ENCODE measurements at regions not wholly inside any gene's neighbourhood (a gene's known extent, or its start where the extent isn't known, plus 50 kb on each side); places are given as distances from the start of the nearest gene placed in this dataset.

DNA sequence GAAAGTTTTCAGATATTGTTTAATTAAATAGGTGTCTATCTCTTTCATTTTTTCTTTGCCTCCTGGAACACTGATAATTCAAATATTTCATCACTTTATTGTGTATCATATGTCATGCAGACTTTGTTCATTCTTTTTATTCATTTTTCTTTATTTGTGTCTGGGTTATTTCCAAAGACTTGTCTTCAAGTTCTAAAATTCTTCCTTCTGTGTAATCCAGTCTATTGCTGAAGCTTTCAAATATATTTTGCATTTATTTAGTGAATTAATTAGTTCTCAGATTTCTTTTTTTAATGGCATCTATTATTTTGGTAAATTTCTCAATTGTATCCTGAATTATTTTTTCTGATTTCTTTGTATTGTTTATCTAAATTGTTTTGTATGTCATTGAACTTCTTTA lies 70.1 kb downstream of the ZNF330 start:
- Histone ChIP-seq H3K36me3 (ENCODE audit: insufficient read depth, low read length) (no peaks in the 10 kb centered on the region), H3K4me1 (ENCODE audit: control insufficient read depth, insufficient read depth, low read length, unreplicated experiment) (no peaks in the 10 kb centered on the region), H3K79me2 (ENCODE audit: control insufficient read depth, insufficient read depth, low read length, unreplicated experiment) (no peaks in the 10 kb centered on the region), H2AFZ (ENCODE audit: low read length, unreplicated experiment) (no peak overlapping the region), H3K4me3 (ENCODE audit: low read depth, low read length) (no peak overlapping the region), H3K27ac (ENCODE audit: low read depth, low read length) (no peak overlapping the region), H3K27me3 (ENCODE audit: insufficient read depth, low read length) (no peaks in the 10 kb centered on the region)

DNA sequence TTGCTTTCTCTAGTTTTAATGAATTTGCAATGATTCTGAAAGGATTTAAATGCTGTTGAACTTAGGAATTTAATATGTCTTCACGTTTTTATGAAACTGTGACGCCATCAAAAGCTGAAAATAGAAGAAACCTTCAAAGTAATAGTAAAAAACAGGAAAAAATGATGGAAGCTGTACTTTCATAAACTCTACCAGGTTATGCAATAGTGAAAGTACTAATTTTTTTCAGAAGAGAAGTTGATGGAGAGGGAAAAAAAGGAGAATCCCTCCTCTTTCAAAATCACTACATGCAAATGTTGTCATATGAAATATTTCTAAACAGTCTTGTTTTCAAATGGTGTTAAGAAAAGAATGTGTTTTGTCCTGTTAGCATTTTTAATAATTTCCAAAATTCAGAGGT lies 73.6 kb downstream of the ZNF330 start:
- no peaks in the 10 kb centered on the region for H3K27me3 ChIP-seq (ENCODE audit: insufficient read depth, low read length)
- no peak overlapping the region for H3K27ac ChIP-seq (ENCODE audit: low read depth, low read length)
- H2AFZ ChIP-seq (ENCODE audit: low read length, unreplicated experiment): peak overlapping the region; percentile 2
- H3K4me3 ChIP-seq (ENCODE audit: low read depth, low read length): no peak overlapping the region
- H3K4me1 ChIP-seq (ENCODE audit: control insufficient read depth, insufficient read depth, low read length, unreplicated experiment): no peaks in the 10 kb centered on the region
- no peaks in the 10 kb centered on the region for H3K36me3 ChIP-seq (ENCODE audit: insufficient read depth, low read length)
- no peaks in the 10 kb centered on the region for H3K79me2 ChIP-seq (ENCODE audit: control insufficient read depth, insufficient read depth, low read length, unreplicated experiment)

DNA sequence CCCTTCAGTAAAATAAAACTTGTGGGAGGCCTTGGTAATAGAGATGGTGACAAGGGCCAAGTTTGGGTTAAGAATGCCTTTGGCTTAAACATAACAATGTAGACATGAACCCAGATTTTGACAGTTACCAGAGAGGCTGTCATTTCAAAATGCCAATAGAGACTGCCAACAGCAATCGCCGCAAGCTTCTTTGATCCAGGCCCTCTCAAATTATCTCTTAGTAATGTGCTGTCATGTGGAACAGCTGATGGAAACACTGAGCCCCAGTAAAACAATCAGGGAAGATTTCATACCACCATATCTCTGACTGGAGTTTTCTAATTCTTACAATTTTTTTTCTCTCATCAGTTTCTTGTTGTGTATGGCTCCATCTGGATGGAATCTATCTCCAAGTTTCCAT lies 80.5 kb downstream of the ZNF330 start:
- no peaks in the 10 kb centered on the region for H3K79me2 ChIP-seq (ENCODE audit: control insufficient read depth, insufficient read depth, low read length, unreplicated experiment)
- H3K4me3 ChIP-seq (ENCODE audit: low read depth, low read length): no peak overlapping the region
- H3K27me3 ChIP-seq (ENCODE audit: insufficient read depth, low read length): no peaks in the 10 kb centered on the region
- H2AFZ ChIP-seq (ENCODE audit: low read length, unreplicated experiment): no peak overlapping the region
- H3K36me3 ChIP-seq (ENCODE audit: insufficient read depth, low read length): no peaks in the 10 kb centered on the region
- no peaks in the 10 kb centered on the region for H3K4me1 ChIP-seq (ENCODE audit: control insufficient read depth, insufficient read depth, low read length, unreplicated experiment)
- no peak overlapping the region for H3K27ac ChIP-seq (ENCODE audit: low read depth, low read length)

DNA sequence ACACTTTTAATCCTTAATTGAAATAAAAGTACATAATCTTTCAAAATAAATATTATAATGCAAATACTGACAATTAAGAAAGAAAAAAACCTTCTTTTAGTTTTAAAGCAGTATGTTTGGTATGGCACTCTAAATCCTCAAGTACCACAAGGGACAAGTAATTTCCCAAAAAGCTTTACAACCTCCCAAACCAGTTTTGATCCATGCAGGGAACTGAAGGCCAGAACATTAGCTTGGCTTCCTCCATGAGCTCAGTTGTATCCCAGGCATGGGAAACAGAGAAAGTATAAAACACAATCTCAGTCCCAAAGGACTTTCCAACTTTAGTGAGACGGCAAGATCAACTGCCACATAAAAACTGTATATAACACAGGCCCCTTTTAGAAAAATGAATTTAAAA lies 82.2 kb downstream of the ZNF330 start:
- no peaks in the 10 kb centered on the region for H3K36me3 ChIP-seq (ENCODE audit: insufficient read depth, low read length)
- H3K4me1 ChIP-seq (ENCODE audit: control insufficient read depth, insufficient read depth, low read length, unreplicated experiment): no peaks in the 10 kb centered on the region
- H3K4me3 ChIP-seq (ENCODE audit: low read depth, low read length): no peak overlapping the region

DNA sequence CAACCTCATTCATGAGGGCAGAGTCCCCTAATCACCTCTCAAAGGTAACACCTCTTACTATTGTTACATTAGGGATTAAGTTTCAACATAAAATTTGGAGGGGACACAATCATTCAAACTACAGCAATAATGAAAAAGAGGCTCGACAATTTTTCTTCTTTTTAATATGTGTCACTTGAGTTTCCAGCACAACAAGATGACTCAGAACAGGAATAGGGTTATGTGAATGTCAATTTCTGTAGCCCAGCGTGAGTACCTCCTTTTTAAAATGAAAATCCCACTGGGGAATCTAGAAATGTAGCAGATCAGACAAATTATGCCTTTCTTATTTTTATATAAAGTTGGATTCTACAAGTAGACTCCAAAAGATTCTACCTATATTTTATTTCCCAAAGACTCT lies 83.7 kb downstream of the ZNF330 start:
- H2AFZ ChIP-seq (ENCODE audit: low read length, unreplicated experiment): no peak overlapping the region
- no peaks in the 10 kb centered on the region for H3K79me2 ChIP-seq (ENCODE audit: control insufficient read depth, insufficient read depth, low read length, unreplicated experiment)
- no peaks in the 10 kb centered on the region for H3K4me1 ChIP-seq (ENCODE audit: control insufficient read depth, insufficient read depth, low read length, unreplicated experiment)
- no peaks in the 10 kb centered on the region for H3K36me3 ChIP-seq (ENCODE audit: insufficient read depth, low read length)
- H3K27me3 ChIP-seq (ENCODE audit: insufficient read depth, low read length): no peaks in the 10 kb centered on the region
- no peak overlapping the region for H3K27ac ChIP-seq (ENCODE audit: low read depth, low read length)
- H3K4me3 ChIP-seq (ENCODE audit: low read depth, low read length): no peak overlapping the region

More for the DNA sequence above, 82.2 kb downstream of the ZNF330 start:
- no peaks in the 10 kb centered on the region for H3K27me3 ChIP-seq (ENCODE audit: insufficient read depth, low read length)
- H2AFZ ChIP-seq (ENCODE audit: low read length, unreplicated experiment): no peak overlapping the region
- H3K79me2 ChIP-seq (ENCODE audit: control insufficient read depth, insufficient read depth, low read length, unreplicated experiment): no peaks in the 10 kb centered on the region
- H3K27ac ChIP-seq (ENCODE audit: low read depth, low read length): no peak overlapping the region

DNA sequence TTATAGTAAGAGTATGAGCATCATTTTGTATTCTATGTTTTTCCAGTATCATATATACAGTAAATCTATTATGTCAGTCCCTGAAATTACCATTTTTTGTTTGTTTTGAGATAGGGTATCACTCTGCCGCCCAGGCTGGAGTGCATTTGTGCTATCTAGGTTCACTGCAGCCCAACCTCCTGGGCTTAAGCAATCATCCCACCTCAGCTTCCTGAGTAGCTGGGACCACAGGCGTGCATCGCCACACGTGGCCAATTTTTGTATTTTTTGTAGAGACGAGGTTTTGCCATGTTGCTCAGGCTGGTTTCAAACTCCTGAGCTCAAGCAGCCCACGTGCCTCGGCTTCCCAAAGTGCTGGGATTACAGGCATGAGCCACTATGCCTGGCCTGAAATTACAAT lies 85.6 kb downstream of the ZNF330 start:
- Histone ChIP-seq H3K4me1 (ENCODE audit: control insufficient read depth, insufficient read depth, low read length, unreplicated experiment) (no peaks in the 10 kb centered on the region), H2AFZ (ENCODE audit: low read length, unreplicated experiment) (peak overlapping the region; percentile 4), H3K27me3 (ENCODE audit: insufficient read depth, low read length) (no peaks in the 10 kb centered on the region), H3K36me3 (ENCODE audit: insufficient read depth, low read length) (no peaks in the 10 kb centered on the region), H3K4me3 (ENCODE audit: low read depth, low read length) (no peak overlapping the region), H3K27ac (ENCODE audit: low read depth, low read length) (no peak overlapping the region), H3K79me2 (ENCODE audit: control insufficient read depth, insufficient read depth, low read length, unreplicated experiment) (no peaks in the 10 kb centered on the region)

DNA sequence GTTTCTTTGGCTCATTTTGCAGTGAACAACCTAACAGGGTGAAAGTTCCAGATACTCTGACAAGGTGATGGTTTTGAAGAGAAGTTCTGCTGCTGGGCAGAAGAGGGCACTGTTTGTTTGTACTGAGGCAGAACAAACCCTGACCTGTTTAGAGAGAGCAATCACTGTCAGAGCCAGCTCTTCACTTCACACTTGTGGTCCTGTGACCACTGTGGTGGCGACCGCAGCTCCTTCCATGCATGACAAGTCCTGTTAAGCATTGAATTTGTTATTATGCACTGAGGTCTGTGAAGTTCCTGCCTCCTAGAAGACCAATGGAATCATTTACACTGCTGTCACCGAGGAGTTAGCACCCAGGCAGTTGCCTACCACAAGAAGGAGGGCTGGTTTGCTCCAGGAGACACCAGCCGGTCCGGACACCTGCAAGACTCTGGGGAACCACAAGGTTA lies 86.6 kb downstream of the ZNF330 start:
- Histone ChIP-seq H3K79me2 (ENCODE audit: control insufficient read depth, insufficient read depth, low read length, unreplicated experiment) (no peaks in the 10 kb centered on the region), H3K4me3 (ENCODE audit: low read depth, low read length) (no peak overlapping the region), H3K27me3 (ENCODE audit: insufficient read depth, low read length) (no peaks in the 10 kb centered on the region), H3K36me3 (ENCODE audit: insufficient read depth, low read length) (no peaks in the 10 kb centered on the region), H3K4me1 (ENCODE audit: control insufficient read depth, insufficient read depth, low read length, unreplicated experiment) (no peaks in the 10 kb centered on the region), H3K27ac (ENCODE audit: low read depth, low read length) (no peak overlapping the region), H2AFZ (ENCODE audit: low read length, unreplicated experiment) (peak overlapping the region; percentile 31)

DNA sequence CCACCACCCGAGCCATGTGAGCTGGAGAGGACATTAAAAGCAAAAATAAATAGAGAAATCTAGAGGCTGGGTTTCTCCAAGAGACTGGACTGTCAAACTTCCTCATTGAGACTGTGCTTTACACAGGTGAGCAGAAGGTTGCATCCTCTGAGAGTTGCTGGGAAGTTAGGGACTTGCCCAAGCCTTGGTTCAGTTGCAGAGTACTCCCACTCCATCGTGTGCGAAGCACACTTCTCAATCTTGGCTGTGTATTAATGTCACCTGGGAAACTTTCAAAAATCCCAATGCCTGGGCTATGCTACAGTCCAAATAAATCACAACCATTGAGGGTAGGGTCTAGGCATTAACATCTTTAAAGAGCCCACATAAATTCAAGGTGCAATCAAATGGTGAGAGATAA lies 89.2 kb downstream of the ZNF330 start:
- no peaks in the 10 kb centered on the region for H3K4me1 ChIP-seq (ENCODE audit: control insufficient read depth, insufficient read depth, low read length, unreplicated experiment)
- H3K27ac ChIP-seq (ENCODE audit: low read depth, low read length): no peak overlapping the region
- H3K36me3 ChIP-seq (ENCODE audit: insufficient read depth, low read length): no peaks in the 10 kb centered on the region
- no peaks in the 10 kb centered on the region for H3K27me3 ChIP-seq (ENCODE audit: insufficient read depth, low read length)
- H3K79me2 ChIP-seq (ENCODE audit: control insufficient read depth, insufficient read depth, low read length, unreplicated experiment): no peaks in the 10 kb centered on the region
- no peak overlapping the region for H3K4me3 ChIP-seq (ENCODE audit: low read depth, low read length)
- H2AFZ ChIP-seq (ENCODE audit: low read length, unreplicated experiment): no peak overlapping the region

DNA sequence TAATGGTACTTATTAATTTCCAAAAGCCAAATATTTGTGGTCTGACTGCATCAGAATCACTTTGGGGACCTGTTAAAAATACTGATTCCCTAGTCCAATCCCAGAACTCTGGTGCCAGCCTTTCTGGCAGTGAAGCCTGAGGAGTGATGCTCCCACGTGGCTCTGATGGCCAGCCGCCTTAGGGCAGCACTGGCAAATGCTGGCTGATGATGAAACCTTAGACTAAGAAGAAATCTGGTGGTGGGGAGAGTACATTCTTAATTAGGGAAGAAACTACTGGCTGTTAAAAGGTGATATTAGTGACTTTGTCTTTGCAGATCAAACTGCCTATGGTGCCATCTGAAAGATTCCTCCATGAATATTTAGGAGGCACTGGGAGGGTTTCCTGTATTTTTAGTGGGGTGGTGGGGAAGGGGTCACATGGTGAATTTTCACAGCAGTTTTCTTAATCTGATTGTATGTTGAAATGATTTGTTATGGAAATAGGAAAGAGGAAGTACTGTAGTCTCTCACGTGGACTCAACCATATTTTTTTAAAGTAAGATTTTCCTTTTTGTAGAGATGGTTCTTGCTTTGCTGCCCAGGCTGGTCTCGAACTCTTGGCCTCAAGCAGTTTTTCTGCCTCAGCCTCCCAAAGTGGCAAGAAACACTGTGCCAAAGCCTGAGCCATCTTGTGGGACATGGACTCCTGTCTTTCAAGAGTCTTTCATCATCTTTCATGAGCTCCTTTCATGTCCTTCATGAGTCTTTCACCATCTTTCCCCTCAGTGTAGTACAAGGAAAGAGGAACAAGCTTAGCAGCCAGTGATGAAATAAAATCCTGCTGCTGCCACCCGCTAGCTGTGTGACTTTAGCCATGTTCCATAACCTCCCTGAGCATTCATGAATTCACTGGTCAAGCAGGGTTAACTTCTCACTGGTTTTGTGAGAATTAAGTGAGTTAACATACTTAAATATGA lies 90.8 kb downstream of the ZNF330 start:
- no peaks in the 10 kb centered on the region for H3K4me1 ChIP-seq (ENCODE audit: control insufficient read depth, insufficient read depth, low read length, unreplicated experiment)
- H3K4me3 ChIP-seq (ENCODE audit: low read depth, low read length): no peak overlapping the region
- H3K36me3 ChIP-seq (ENCODE audit: insufficient read depth, low read length): no peaks in the 10 kb centered on the region
- no peak overlapping the region for H2AFZ ChIP-seq (ENCODE audit: low read length, unreplicated experiment)
- H3K79me2 ChIP-seq (ENCODE audit: control insufficient read depth, insufficient read depth, low read length, unreplicated experiment): no peaks in the 10 kb centered on the region
- H3K27ac ChIP-seq (ENCODE audit: low read depth, low read length): no peak overlapping the region
- H3K27me3 ChIP-seq (ENCODE audit: insufficient read depth, low read length): no peaks in the 10 kb centered on the region

DNA sequence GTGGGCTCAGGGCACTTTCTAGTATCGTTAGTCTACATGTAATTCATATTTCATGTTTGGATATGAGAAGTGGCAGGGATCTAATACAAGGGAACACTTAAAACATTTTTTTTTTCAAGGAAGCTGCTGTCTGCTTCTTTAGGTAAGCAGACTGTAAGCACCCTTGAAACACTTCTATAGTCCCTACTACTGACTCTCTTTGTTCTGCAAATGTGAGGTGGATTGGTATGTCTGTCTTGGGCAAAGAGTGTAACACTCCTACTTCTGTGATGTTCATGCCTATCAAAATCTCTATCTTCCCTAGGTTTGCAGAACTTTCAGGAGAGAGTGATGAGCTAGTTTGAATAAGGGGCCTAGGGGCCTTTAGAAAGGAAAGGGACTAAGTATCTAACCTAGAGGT lies 93.9 kb downstream of the ZNF330 start:
- Histone ChIP-seq H3K27me3 (ENCODE audit: insufficient read depth, low read length) (no peaks in the 10 kb centered on the region), H3K36me3 (ENCODE audit: insufficient read depth, low read length) (no peaks in the 10 kb centered on the region), H2AFZ (ENCODE audit: low read length, unreplicated experiment) (no peak overlapping the region), H3K27ac (ENCODE audit: low read depth, low read length) (no peak overlapping the region), H3K79me2 (ENCODE audit: control insufficient read depth, insufficient read depth, low read length, unreplicated experiment) (no peaks in the 10 kb centered on the region), H3K4me3 (ENCODE audit: low read depth, low read length) (no peak overlapping the region), H3K4me1 (ENCODE audit: control insufficient read depth, insufficient read depth, low read length, unreplicated experiment) (no peaks in the 10 kb centered on the region)

DNA sequence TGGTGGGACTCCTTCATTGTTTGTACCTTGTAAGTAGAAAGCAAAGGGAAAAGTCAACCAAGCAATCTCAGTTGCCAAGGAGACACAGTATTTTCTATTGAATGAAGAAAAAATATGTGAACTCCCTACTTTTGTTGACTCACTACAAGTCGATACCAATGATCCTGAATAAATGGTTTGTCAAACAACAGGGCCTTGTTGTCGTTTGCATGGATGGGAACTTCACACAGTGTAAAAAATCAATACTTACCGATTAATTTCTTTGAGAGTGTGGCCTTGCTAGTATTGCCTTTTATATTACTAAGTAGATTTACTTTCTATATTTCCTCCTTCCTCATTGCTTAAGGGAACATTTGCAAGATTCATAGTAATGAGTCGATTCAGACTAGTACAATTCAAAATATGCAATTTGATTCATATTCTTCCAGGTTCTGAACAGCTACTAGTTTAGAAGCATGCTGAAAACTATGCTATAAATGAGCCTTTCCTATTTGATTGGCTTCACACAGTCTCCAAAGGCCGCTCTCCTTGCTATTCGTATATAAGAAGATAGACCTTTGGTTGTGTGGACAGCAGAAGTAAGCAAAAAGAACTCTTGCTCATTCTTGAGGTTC lies 108.0 kb downstream of the ZNF330 start:
- Histone ChIP-seq H2AFZ (ENCODE audit: low read length, unreplicated experiment) (peak overlapping the region; percentile 24), H3K79me2 (ENCODE audit: control insufficient read depth, insufficient read depth, low read length, unreplicated experiment) (no peaks in the 10 kb centered on the region), H3K4me1 (ENCODE audit: control insufficient read depth, insufficient read depth, low read length, unreplicated experiment) (peaks cover 20% of the 10 kb centered on the region), H3K36me3 (ENCODE audit: insufficient read depth, low read length) (no peaks in the 10 kb centered on the region), H3K27me3 (ENCODE audit: insufficient read depth, low read length) (no peaks in the 10 kb centered on the region), H3K4me3 (ENCODE audit: low read depth, low read length) (0 out of 2 replicates have a peak overlapping the region, but pooled peaks have one; percentile 11), H3K27ac (ENCODE audit: low read depth, low read length) (peak overlapping the region; percentile 83)
